CD4-positive, alpha-beta T cell (primary cell): ENCODE measurements at regions not wholly inside any gene's neighbourhood (a gene's known extent, or its start where the extent isn't known, plus 50 kb on each side); places are given as distances from the start of the nearest gene placed in this dataset.

Experiments used
- ATAC-seq: fragments of 200-7000 bp; cut with Tn5 transposase; one replicate; pipeline ENCODE4 v1.10.0; 2022; ENCODE audit warnings: mild to moderate bottlenecking; ENCODE audit not compliant: poor library complexity
- CTCF ChIA-PET: fragments of 350-600 bp; sonication (Branson Sonifier 250); formaldehyde crosslinking; loops from one replicate; lab custom pipeline; 2021; ENCODE audit warnings: antibody characterized with exemption, inconsistent platforms; lab: Charles Lee
- POLR2A ChIA-PET: fragments of 350-600 bp; sonication (Branson Sonifier 250); formaldehyde crosslinking; loops from one replicate; lab custom pipeline; 2021; ENCODE audit warnings: antibody characterized with exemption, inconsistent platforms; lab: Charles Lee
- DNase-seq, 14 experiments: peaks; one replicate each; pipeline ENCODE4 v3.0.0-alpha.2; 2013 to 2020; ENCODE audit warnings: mixed read lengths in 2 of 14
- H3K27ac ChIP-seq, 2 donors: one replicate each; pipeline versions ENCODE4 v1.5.1 to v1.7.0; 2013; ENCODE audit warnings: low read length in 2 of 2, low read depth in 1 of 2, mild to moderate bottlenecking in 1 of 2
- H3K27me3 ChIP-seq, 2 experiments: 1 replicate in 1 of 2; 2 replicates in 1 of 2; pipeline versions ENCODE4 v1.6.1 to v1.7.0; 2013; ENCODE audit warnings: low read length in 2 of 2, control low read depth in 1 of 2, mild to moderate bottlenecking in 1 of 2, moderate library complexity in 1 of 2; ENCODE audit not compliant: insufficient read depth in 2 of 2, control insufficient read depth in 1 of 2
- H3K36me3 ChIP-seq: one replicate; pipeline ENCODE4 v1.6.1; 2013; ENCODE audit warnings: low read length, control low read depth; ENCODE audit not compliant: insufficient read depth
- H3K4me1 ChIP-seq: one replicate; pipeline ENCODE4 v1.6.1; 2013; ENCODE audit warnings: low read length, control low read depth; ENCODE audit not compliant: insufficient read depth
- H3K4me3 ChIP-seq: one replicate; pipeline ENCODE4 v1.5.1; 2013; ENCODE audit warnings: mild to moderate bottlenecking, low read length, moderate library complexity
- H3K9me3 ChIP-seq, 2 experiments: 1 replicate in 1 of 2; 2 replicates in 1 of 2; pipeline versions ENCODE4 v1.6.1 to v1.7.0; 2013; ENCODE audit warnings: low read length in 2 of 2, mild to moderate bottlenecking in 2 of 2, control low read depth in 1 of 2, moderate library complexity in 1 of 2; ENCODE audit not compliant: control insufficient read depth in 1 of 2, insufficient read depth in 1 of 2
- H3K27ac Mint-ChIP-seq: one replicate; pipeline ENCODE4 v1.8.0; 2020; ENCODE audit warnings: mixed read lengths
- H3K27me3 Mint-ChIP-seq: one replicate; pipeline ENCODE4 v1.8.0; 2021; ENCODE audit warnings: mixed read lengths
- H3K36me3 Mint-ChIP-seq: one replicate; pipeline ENCODE4 v1.8.0; 2021; ENCODE audit warnings: low read depth, mixed read lengths
- H3K4me1 Mint-ChIP-seq: one replicate; pipeline ENCODE4 v1.8.0; 2021; ENCODE audit warnings: low read depth, mixed read lengths
- H3K4me3 Mint-ChIP-seq: one replicate; pipeline ENCODE4 v1.8.0; 2020; ENCODE audit warnings: mild to moderate bottlenecking, mixed read lengths
- H3K9me3 Mint-ChIP-seq: one replicate; pipeline ENCODE4 v1.8.0; 2020; ENCODE audit warnings: mixed read lengths
- intact Hi-C, 2 experiments: fragments of 100-400 bp; cut with DNase I in 1 of 2; cut with micrococcal nuclease in 1 of 2; formaldehyde crosslinking; loops; one replicate each; pipeline versions ENCODE4 v1.15.1 to v1.9.0; 2023 to 2025; cut with DNase I, micrococcal nuclease
- TF ChIP-seq, protein P1 (sequence below): fragments of 200-600 bp; IDR thresholded peaks from one replicate; pipeline ENCODE4 v1.8.0; 2022; ENCODE audit warnings: antibody characterized with exemption, mild to moderate bottlenecking

DNA sequence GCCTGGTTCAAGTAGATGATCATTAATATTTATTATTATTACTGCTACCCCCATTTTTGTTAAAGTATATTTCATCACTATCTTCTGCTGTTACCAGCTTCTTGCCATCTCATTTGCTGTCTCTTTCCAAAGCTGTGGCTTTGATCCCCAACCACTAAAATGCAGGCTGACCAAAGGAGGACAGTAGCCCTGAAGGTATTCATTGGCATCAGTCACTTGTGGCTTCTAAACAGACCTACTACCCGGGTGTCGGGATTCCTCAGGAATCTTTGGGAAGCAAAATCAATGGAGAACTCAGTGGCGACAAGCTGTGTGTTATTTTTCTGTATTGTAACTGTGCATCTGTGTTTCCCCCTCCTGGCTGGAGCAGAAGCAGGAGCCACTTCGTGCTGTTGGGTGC lies 379.2 kb upstream of the ERCC4 start:
- TF ChIP-seq, protein P1, sequence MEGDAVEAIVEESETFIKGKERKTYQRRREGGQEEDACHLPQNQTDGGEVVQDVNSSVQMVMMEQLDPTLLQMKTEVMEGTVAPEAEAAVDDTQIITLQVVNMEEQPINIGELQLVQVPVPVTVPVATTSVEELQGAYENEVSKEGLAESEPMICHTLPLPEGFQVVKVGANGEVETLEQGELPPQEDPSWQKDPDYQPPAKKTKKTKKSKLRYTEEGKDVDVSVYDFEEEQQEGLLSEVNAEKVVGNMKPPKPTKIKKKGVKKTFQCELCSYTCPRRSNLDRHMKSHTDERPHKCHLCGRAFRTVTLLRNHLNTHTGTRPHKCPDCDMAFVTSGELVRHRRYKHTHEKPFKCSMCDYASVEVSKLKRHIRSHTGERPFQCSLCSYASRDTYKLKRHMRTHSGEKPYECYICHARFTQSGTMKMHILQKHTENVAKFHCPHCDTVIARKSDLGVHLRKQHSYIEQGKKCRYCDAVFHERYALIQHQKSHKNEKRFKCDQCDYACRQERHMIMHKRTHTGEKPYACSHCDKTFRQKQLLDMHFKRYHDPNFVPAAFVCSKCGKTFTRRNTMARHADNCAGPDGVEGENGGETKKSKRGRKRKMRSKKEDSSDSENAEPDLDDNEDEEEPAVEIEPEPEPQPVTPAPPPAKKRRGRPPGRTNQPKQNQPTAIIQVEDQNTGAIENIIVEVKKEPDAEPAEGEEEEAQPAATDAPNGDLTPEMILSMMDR = no peak
- H3K27me3 ChIP-seq = no peaks in the 10 kb centered on the region
- H3K4me3 ChIP-seq = no peak overlapping the region
- POLR2A ChIA-PET = no interaction called here
- intact Hi-C loops = no loop called here
- no peak overlapping the region for H3K27ac ChIP-seq
- Mint-ChIP-seq H3K27ac (no peak overlapping the region), H3K36me3 (no peaks in the 10 kb centered on the region), H3K27me3 (no peaks in the 10 kb centered on the region), H3K4me1 (no peaks in the 10 kb centered on the region), H3K4me3 (no peak overlapping the region), H3K9me3 (peaks cover 8% of the 10 kb centered on the region)
- DNase-seq = no peak
- no peaks in the 10 kb centered on the region for H3K4me1 ChIP-seq
- peaks cover 0 to 4% of the 10 kb centered on the region in 2 experiments for H3K9me3 ChIP-seq
- CTCF ChIA-PET = no interaction called here
- no peaks in the 10 kb centered on the region for H3K36me3 ChIP-seq
- ATAC-seq = no peak

DNA sequence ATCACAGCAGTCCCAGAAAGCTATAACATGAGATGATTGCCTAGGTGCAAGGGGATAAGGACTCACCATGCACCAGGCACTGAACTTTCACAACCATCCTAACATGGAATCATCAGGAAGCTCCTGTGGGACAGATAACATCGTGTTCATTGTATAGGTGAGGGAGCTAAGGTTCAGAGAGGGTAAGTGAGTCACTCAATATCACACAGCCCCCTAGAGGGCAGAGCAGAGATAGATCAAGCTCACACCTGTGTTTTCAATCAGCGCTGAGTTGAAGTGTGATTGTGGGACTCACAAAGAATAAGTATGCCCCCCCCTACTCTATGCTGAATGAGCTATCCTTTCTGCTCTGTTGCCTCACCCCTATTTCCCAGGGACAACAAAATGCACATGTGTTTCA lies 377.7 kb upstream of the ERCC4 start:
- H3K27ac ChIP-seq = no peak overlapping the region
- intact Hi-C loops = no loop called here
- no peaks in the 10 kb centered on the region for H3K4me1 ChIP-seq
- H3K4me3 ChIP-seq = no peak overlapping the region
- H3K36me3 ChIP-seq = no peaks in the 10 kb centered on the region
- H3K9me3 ChIP-seq = no peaks in the 10 kb centered on the region
- ChIA-PET POLR2A (no interaction called here), CTCF (no interaction called here)
- Mint-ChIP-seq H3K27me3 (no peaks in the 10 kb centered on the region), H3K4me1 (no peaks in the 10 kb centered on the region), H3K9me3 (peaks cover 8% of the 10 kb centered on the region), H3K27ac (no peak overlapping the region), H3K36me3 (no peaks in the 10 kb centered on the region), H3K4me3 (no peak overlapping the region)
- no peak for ATAC-seq
- TF ChIP-seq, protein P1 = no peak
- no peaks in the 10 kb centered on the region for H3K27me3 ChIP-seq
- DNase-seq = no peak

DNA sequence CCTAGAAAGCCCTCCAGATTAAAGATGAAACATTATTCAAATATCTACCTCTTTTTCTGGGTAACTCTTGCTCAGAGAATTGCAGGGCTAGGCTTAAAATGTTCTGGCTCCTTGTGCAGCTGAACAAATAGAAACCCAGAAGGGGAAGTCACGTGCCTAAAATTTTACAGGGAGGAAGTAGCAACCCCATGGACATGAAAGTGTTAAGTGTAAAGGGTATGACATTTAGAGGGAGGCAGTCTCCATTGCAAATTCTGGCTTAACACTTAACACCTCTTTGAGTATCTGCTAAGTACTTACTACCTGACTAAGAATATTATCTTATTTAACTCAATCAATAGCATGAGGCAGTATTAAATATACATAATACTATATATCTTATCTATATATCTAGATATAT lies 376.1 kb upstream of the ERCC4 start:
- CTCF ChIA-PET = no interaction called here
- H3K27me3 ChIP-seq = no peaks in the 10 kb centered on the region
- intact Hi-C loops = no loop called here

More for the DNA sequence above, 376.1 kb upstream of the ERCC4 start:
- no peak for ATAC-seq
- H3K4me3 Mint-ChIP-seq = no peak overlapping the region
- no peaks in the 10 kb centered on the region for H3K4me1 Mint-ChIP-seq
- peaks cover 8% of the 10 kb centered on the region for H3K9me3 Mint-ChIP-seq
- TF ChIP-seq, protein P1 = no peak
- Histone ChIP-seq H3K27ac (no peak overlapping the region), H3K4me1 (no peaks in the 10 kb centered on the region), H3K4me3 (no peak overlapping the region), H3K36me3 (no peaks in the 10 kb centered on the region), H3K9me3 (no peaks in the 10 kb centered on the region)
- no peaks in the 10 kb centered on the region for H3K27me3 Mint-ChIP-seq
- DNase-seq = no peak
- no peaks in the 10 kb centered on the region for H3K36me3 Mint-ChIP-seq
- H3K27ac Mint-ChIP-seq = no peak overlapping the region
- POLR2A ChIA-PET = no interaction called here
